ENCODE measurements at regions not wholly inside any gene's neighbourhood (a gene's known extent, or its start where the extent isn't known, plus 50 kb on each side); places are given as distances from the start of the nearest gene placed in this dataset.

GRCh38 chr18:54740136-54740846, 88.0 kb upstream of the RAB27B start:
- 65 to 76% (median 72%) methylated on average over 3 of the region's 3 CpGs for WGBS, 5 donors
- TF ChIP-seq EP300 (IDR thresholded peaks at IDR 0.05) (no peak), POLR2A (IDR thresholded peaks at IDR 0.05) (no peak), POLR2AphosphoS5 (IDR thresholded peaks at IDR 0.05) (no peak), CTCF (IDR thresholded peaks at IDR 0.05) (no peak)
- intact Hi-C loops (cut with DNase I; ENCODE audit: low total_unique reads) = no loop called here
- peaks cover 0 to 15% (median 14%) of the 10 kb centered on the region in 4 donors for H3K4me1 ChIP-seq
- H3K4me3 ChIP-seq = no peak overlapping the region
- H3K27me3 ChIP-seq = no peaks in the 10 kb centered on the region
- DNase-seq = peak in 1 of 2 donors; percentile 26
- H3K27ac ChIP-seq = no peak overlapping the region
- no peaks in the 10 kb centered on the region for H3K36me3 ChIP-seq
- H3K9me3 ChIP-seq = no peaks in the 10 kb centered on the region

DNA sequence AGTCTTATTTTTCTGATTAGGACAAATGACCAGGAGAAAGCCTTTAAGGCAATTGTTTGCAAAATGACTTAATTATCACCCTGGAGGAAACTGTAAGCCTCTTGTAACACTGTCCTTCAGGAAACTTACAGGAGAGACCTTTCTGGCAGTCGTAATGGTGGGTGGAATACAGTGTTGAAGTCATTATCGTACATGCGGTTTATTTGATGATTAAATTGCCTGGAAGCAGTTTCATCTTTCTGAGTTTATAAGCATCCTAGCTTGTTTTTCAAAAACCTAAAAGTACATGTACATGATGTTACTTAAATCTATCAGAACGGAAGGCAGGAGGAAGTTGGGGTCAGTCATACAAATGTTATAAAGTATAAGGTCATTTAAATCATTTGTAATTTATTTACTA, 86.2 kb upstream of the RAB27B start:
- Histone ChIP-seq H3K9me3 (no peaks in the 10 kb centered on the region), H3K27me3 (no peaks in the 10 kb centered on the region), H3K27ac (peak overlapping the region in 2 of 5 donors; percentile 7 to 45), H3K4me3 (no peak overlapping the region), H3K36me3 (no peaks in the 10 kb centered on the region), H3K4me1 (peaks cover 0 to 15% (median 14%) of the 10 kb centered on the region in 4 donors)
- DNase-seq = no peak
- TF ChIP-seq CTCF (IDR thresholded peaks at IDR 0.05) (no peak), POLR2AphosphoS5 (IDR thresholded peaks at IDR 0.05) (no peak), POLR2A (IDR thresholded peaks at IDR 0.05) (no peak), EP300 (IDR thresholded peaks at IDR 0.05) (no peak)
- 49 to 67% (median 60%) methylated on average over 4 of the region's 4 CpGs for WGBS, 5 donors
- intact Hi-C loops (cut with DNase I; ENCODE audit: low total_unique reads) = no loop called here

DNA sequence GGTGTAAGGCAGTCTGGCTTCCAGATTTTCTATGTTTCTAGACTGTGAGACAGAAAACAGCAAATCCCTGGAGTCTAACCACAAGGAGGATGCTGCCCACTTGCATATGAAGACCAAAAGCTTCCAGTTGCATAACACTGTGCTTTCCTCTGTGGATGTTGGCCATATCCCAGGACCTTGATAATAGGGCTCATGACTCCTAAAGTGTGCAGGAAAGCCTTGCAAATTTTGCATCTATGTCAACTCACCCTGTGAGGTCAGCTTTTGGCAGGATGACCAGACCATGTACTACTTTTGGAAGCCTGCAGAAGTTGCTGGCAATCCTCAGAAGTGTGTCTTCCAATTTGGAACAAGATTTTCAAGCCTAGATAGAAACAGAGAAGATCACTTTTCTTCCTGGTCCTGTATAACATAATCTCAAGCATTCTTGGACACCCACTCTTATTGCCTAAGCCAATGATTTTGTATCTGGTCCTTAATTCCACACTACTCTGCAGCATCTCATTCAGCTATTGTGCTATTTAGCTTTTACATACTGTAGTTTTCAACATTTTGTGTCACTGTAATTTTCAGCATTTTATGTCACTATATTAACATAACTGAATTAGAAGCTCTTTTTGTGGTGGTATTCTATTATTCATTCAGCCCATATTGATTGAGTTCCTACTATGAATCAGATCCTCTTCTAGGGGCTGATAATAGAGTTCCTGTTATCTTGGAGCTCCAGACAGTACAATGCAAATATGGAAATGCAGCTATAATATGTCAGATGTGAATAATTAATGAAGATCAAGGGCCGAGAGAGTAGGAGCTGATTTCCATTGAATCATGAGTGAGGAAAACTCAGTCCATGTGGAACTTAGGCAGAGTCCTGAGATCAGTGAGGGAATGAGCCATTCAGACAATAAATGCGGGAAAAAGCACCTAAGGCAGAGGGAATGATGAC, 85.3 kb upstream of the RAB27B start:
- no peaks in the 10 kb centered on the region for H3K27me3 ChIP-seq
- whole genome bisulfite sequencing, 5 donors = 67 to 83% (median 73%) methylated on average over 2 of the region's 2 CpGs
- TF ChIP-seq EP300 (IDR thresholded peaks at IDR 0.05) = no peak
- TF ChIP-seq POLR2AphosphoS5 (IDR thresholded peaks at IDR 0.05) = peak in 1 of 3 donors; percentile 55
- peak overlapping the region in 1 of 5 donors; percentile 45 for H3K27ac ChIP-seq
- H3K4me1 ChIP-seq = peaks cover 0 to 15% (median 14%) of the 10 kb centered on the region in 4 donors
- no peaks in the 10 kb centered on the region for H3K36me3 ChIP-seq
- H3K4me3 ChIP-seq = no peak overlapping the region
- peak; percentile 40 to 85 for DNase-seq
- intact Hi-C loops (cut with DNase I; ENCODE audit: low total_unique reads) = no loop called here
- no peaks in the 10 kb centered on the region for H3K9me3 ChIP-seq

- WGBS, 5 donors = 88 to 93% (median 89%) methylated on average over 4 of the region's 4 CpGs
These were observed 84.7 kb upstream of the RAB27B start for GRCh38 chr18:54743605-54743995.

More at GRCh38 chr18:54743605-54743995, 84.7 kb upstream of the RAB27B start:
- Histone ChIP-seq H3K36me3 (no peaks in the 10 kb centered on the region), H3K4me1 (peaks cover 0 to 15% (median 14%) of the 10 kb centered on the region in 4 donors), H3K9me3 (no peaks in the 10 kb centered on the region), H3K27ac (no peak overlapping the region), H3K4me3 (no peak overlapping the region), H3K27me3 (no peaks in the 10 kb centered on the region)
- no peak for DNase-seq
- intact Hi-C loops (cut with DNase I; ENCODE audit: low total_unique reads) = no loop called here
- no peak for TF ChIP-seq POLR2AphosphoS5 (IDR thresholded peaks at IDR 0.05)
- no peak for TF ChIP-seq EP300 (IDR thresholded peaks at IDR 0.05)
- TF ChIP-seq CTCF (IDR thresholded peaks at IDR 0.05) = no peak
- no peak for TF ChIP-seq POLR2A (IDR thresholded peaks at IDR 0.05)

Data from stomach (tissue), 8 donors.